GM12878 (cell line): ENCODE measurements at regions not wholly inside any gene's neighbourhood (a gene's known extent, or its start where the extent isn't known, plus 50 kb on each side); places are given as distances from the start of the nearest gene placed in this dataset.

Experiments
- ATAC-seq: fragments of 200-7000 bp; cut with Tn5 transposase; 3 replicates; pipeline ENCODE4 v1.9.1; 2020; ENCODE audit warnings: mild to moderate bottlenecking, moderate library complexity
- BruUV-seq: library from RNA; stranded (reverse); fragments of 400-500 nt; replicated peaks from 2 replicates; lab custom pipeline; 2021; lab: Mats Ljungman, UMichigan
- CTCF ChIA-PET: fragments of 300-600 bp; sonication (Branson Sonifier 250); formaldehyde crosslinking; extraction: SDS; loops from one replicate; lab custom pipeline; 2021; ENCODE audit warnings: inconsistent platforms; lab: Yijun Ruan, JAX
- POLR2A ChIA-PET: fragments of 350-600 bp; formaldehyde crosslinking; extraction: SDS; loops from one replicate; lab custom pipeline; 2021; ENCODE audit warnings: inconsistent platforms; lab: Charles Lee
- RAD21 ChIA-PET: fragments of 300-600 bp; sonication (Branson Sonifier 250); formaldehyde crosslinking; loops from one replicate; lab custom pipeline; 2023; ENCODE audit warnings: antibody characterized with exemption; ENCODE audit not compliant: unreplicated experiment; lab: Charles Lee
- SMC1A ChIA-PET: fragments of 300-600 bp; sonication (Branson Sonifier 250); formaldehyde crosslinking; loops from one replicate; lab custom pipeline; 2023; ENCODE audit not compliant: unreplicated experiment, uncharacterized antibody; lab: Charles Lee
- DNase-seq: peaks from one replicate; pipeline ENCODE4 v3.0.0-alpha.2; 2011; ENCODE audit warnings: low read depth, low spot score
- FAIRE-seq: peaks from 3 replicates; lab custom pipeline; 2011; peaks lifted over from hg19 to GRCh38; lab: Jason Lieb, UNC
- H2AFZ ChIP-seq: 2 replicates; pipeline ENCODE4 v1.6.0; 2011; ENCODE audit warnings: low read depth, low read length, control low read depth; ENCODE audit not compliant: control insufficient read depth
- H3K27ac ChIP-seq: 2 replicates; pipeline ENCODE4 v1.5.1; 2011; ENCODE audit warnings: control low read depth; ENCODE audit not compliant: control insufficient read depth, insufficient read depth
- H3K27me3 ChIP-seq, 2 experiments: replicated peaks in 1 of 2; 2 replicates each; pipeline versions ENCODE4 v1.6.0 to v1.6.1; 2011; ENCODE audit warnings: low read length in 1 of 2; ENCODE audit not compliant: control insufficient read depth in 2 of 2, insufficient read depth in 2 of 2
- H3K36me3 ChIP-seq, 2 experiments: 2 replicates each; pipeline ENCODE4 v1.5.1; 2011; ENCODE audit warnings: low read length in 1 of 2; ENCODE audit not compliant: control insufficient read depth in 2 of 2, insufficient read depth in 2 of 2
- H3K4me1 ChIP-seq: 2 replicates; pipeline ENCODE4 v1.6.1; 2011; ENCODE audit warnings: mild to moderate bottlenecking, low read length, moderate library complexity, mixed read lengths; ENCODE audit not compliant: control insufficient read depth, insufficient read depth
- H3K4me2 ChIP-seq: 2 replicates; pipeline ENCODE4 v1.6.0; 2011; ENCODE audit warnings: control low read depth; ENCODE audit not compliant: control insufficient read depth, insufficient read depth
- H3K4me3 ChIP-seq: fragments of 200-600 bp; sonication (generic); 2 replicates; pipeline ENCODE4 v1.5.1; 2016
- H3K79me2 ChIP-seq: 2 replicates; pipeline ENCODE4 v1.6.0; 2011; ENCODE audit warnings: low read length; ENCODE audit not compliant: control insufficient read depth, insufficient read depth
- H3K9ac ChIP-seq: 2 replicates; pipeline ENCODE4 v1.8.0; 2011; ENCODE audit warnings: low read length, control low read depth, mixed read lengths; ENCODE audit not compliant: control insufficient read depth, insufficient read depth
- H3K9me3 ChIP-seq: replicated peaks from 3 replicates; pipeline ENCODE4 v1.5.1; 2011; ENCODE audit warnings: mild to moderate bottlenecking, low read length; ENCODE audit not compliant: control insufficient read depth, insufficient read depth
- H4K20me1 ChIP-seq: 2 replicates; pipeline ENCODE4 v1.6.0; 2011; ENCODE audit not compliant: control insufficient read depth, insufficient read depth
- EED ChIP-seq: sonication (generic); IDR thresholded peaks from 2 replicates; pipeline ENCODE4 v1.6.1; 2016; ENCODE audit warnings: antibody characterized with exemption, low read depth
- EP300 ChIP-seq, 2 experiments: fragments of 150-350 bp in 1 of 2; IDR thresholded peaks; 2 replicates each; pipeline ENCODE4 v1.6.1; 2011 to 2012; ENCODE audit warnings: low read depth in 2 of 2, low read length in 2 of 2, borderline replicate concordance in 1 of 2, improper control_type of control experiment in 1 of 2, inconsistent platforms in 1 of 2; ENCODE audit not compliant: control insufficient read depth in 1 of 2
- HSF1 ChIP-seq: fragments of 150-350 bp; IDR thresholded peaks from 2 replicates; pipeline ENCODE4 v1.6.1; 2014; ENCODE audit warnings: mild to moderate bottlenecking, low read depth, low read length
- KLF5 ChIP-seq: fragments of 450-650 bp; IDR thresholded peaks from 2 replicates; pipeline ENCODE4 v1.6.1; 2014; ENCODE audit warnings: mild to moderate bottlenecking; ENCODE audit not compliant: partially characterized antibody
- MEF2A ChIP-seq: IDR thresholded peaks from 2 replicates; pipeline ENCODE4 v1.6.1; 2011; ENCODE audit warnings: low read depth, mild to moderate bottlenecking, low read length, moderate library complexity; ENCODE audit not compliant: insufficient read depth
- MXI1 ChIP-seq: fragments of 150-350 bp; IDR thresholded peaks from 2 replicates; pipeline ENCODE4 v1.6.1; 2011; ENCODE audit warnings: low read depth, mild to moderate bottlenecking, inconsistent platforms, low read length, improper control_type of control experiment
- NFIC ChIP-seq: IDR thresholded peaks from 2 replicates; pipeline ENCODE4 v1.6.1; 2012; ENCODE audit warnings: low read depth, mild to moderate bottlenecking, inconsistent platforms, low read length, moderate library complexity
- POLR2A ChIP-seq: IDR thresholded peaks from 2 replicates; pipeline ENCODE4 v1.6.1; 2011; ENCODE audit warnings: low read depth, mild to moderate bottlenecking, low read length
- POLR2AphosphoS2 ChIP-seq: IDR thresholded peaks from 2 replicates; pipeline ENCODE4 v1.6.1; 2011; ENCODE audit warnings: low read depth, mild to moderate bottlenecking, low read length, improper control_type of control experiment, moderate library complexity
- POLR2AphosphoS5 ChIP-seq: IDR thresholded peaks from 2 replicates; pipeline ENCODE4 v1.6.1; 2011; ENCODE audit warnings: mild to moderate bottlenecking, low read length, inconsistent platforms
- RAD51 ChIP-seq: fragments of 450-650 bp; IDR thresholded peaks from 2 replicates; pipeline ENCODE4 v1.6.1; 2016; ENCODE audit warnings: moderate library complexity, mild to moderate bottlenecking, inconsistent platforms
- REST ChIP-seq: IDR thresholded peaks from 2 replicates; pipeline ENCODE4 v1.6.1; 2012; ENCODE audit warnings: mild to moderate bottlenecking, low read depth, low read length
- SP1 ChIP-seq: IDR thresholded peaks from one replicate; pipeline ENCODE4 v1.6.1; 2011; ENCODE audit warnings: low read depth, low read length
- SRF ChIP-seq, 2 experiments: IDR thresholded peaks; 2 replicates each; pipeline ENCODE4 v1.6.1; 2011; ENCODE audit warnings: low read depth in 2 of 2, low read length in 2 of 2, mild to moderate bottlenecking in 1 of 2, moderate library complexity in 1 of 2
- SUPT20H ChIP-seq: IDR thresholded peaks from 2 replicates; pipeline ENCODE4 v1.6.1; 2011; ENCODE audit warnings: low read depth, mild to moderate bottlenecking, low read length, moderate library complexity, borderline replicate concordance; ENCODE audit not compliant: control insufficient read depth
- WRNIP1 ChIP-seq: IDR thresholded peaks from 2 replicates; pipeline ENCODE4 v1.6.1; 2011; ENCODE audit warnings: low read depth, low read length, improper control_type of control experiment, borderline replicate concordance
- YY1 ChIP-seq: IDR thresholded peaks from 2 replicates; pipeline ENCODE4 v1.6.1; 2011; ENCODE audit warnings: low read depth, mild to moderate bottlenecking, low read length
- ZNF217 ChIP-seq: fragments of 450-650 bp; IDR thresholded peaks from 2 replicates; pipeline ENCODE4 v1.6.1; 2017; ENCODE audit warnings: antibody characterized with exemption, mild to moderate bottlenecking
- WGBS: methylation state at CpG from one replicate; pipeline ENCODE4 v1.1.6; 2016; ENCODE audit warnings: low lambda C conversion rate; ENCODE audit not compliant: insufficient replicate concordance, insufficient coverage; ENCODE audit errors: missing lambda C conversion rate; 5-methylcytosine and 5-hydroxymethylcytosine counted together
- in situ Hi-C: fragments of 300-500 bp; cut with MboI; formaldehyde crosslinking; loops from 9 replicates; pipeline ENCODE4 v1.14.3; 2018; ENCODE audit warnings: mixed read lengths
- intact Hi-C: fragments of 100-400 bp; cut with micrococcal nuclease; formaldehyde crosslinking; loops from one replicate; pipeline ENCODE4 v1.14.2; 2022; ENCODE audit not compliant: unreplicated experiment
- TF ChIP-seq, protein P1 (sequence below): fragments of 450-650 bp; IDR thresholded peaks from 2 replicates; pipeline ENCODE4 v1.6.1; 2018; ENCODE audit warnings: borderline replicate concordance, mild to moderate bottlenecking; ENCODE audit not compliant: partially characterized antibody

- FAIRE-seq (no peak), ATAC-seq (no peak), DNase-seq (no peak)
- Histone ChIP-seq H2AFZ (no peak overlapping the region), H3K36me3 (no peaks in the 10 kb centered on the region), H3K27me3 (no peaks in the 10 kb centered on the region), H3K9ac (no peak overlapping the region), H3K4me2 (no peak overlapping the region), H3K4me1 (no peaks in the 10 kb centered on the region)
- CTCF ChIA-PET, result no interaction called here
- RAD21 ChIA-PET, result no interaction called here
- TF ChIP-seq POLR2AphosphoS5 (no peak), MEF2A (no peak), KLF5 (no peak), REST (no peak), POLR2A (no peak), RAD51 (no peak), ZNF217 (no peak), WRNIP1 (no peak), SUPT20H (no peak), NFIC (no peak), EP300 (IDR thresholded peaks at IDR 0.05; ENCODE audit: borderline replicate concordance in 1 of 2, control insufficient read depth in 1 of 2, low read depth in 2 of 2, low read length in 2 of 2) (no peak), MXI1 (no peak), SP1 (no peak), SRF (IDR thresholded peaks at IDR 0.05; ENCODE audit: low read depth in 2 of 2, low read length in 2 of 2) (no peak), POLR2AphosphoS2 (no peak), YY1 (no peak), EED (no peak), HSF1 (no peak)
- TF ChIP-seq, protein P1, sequence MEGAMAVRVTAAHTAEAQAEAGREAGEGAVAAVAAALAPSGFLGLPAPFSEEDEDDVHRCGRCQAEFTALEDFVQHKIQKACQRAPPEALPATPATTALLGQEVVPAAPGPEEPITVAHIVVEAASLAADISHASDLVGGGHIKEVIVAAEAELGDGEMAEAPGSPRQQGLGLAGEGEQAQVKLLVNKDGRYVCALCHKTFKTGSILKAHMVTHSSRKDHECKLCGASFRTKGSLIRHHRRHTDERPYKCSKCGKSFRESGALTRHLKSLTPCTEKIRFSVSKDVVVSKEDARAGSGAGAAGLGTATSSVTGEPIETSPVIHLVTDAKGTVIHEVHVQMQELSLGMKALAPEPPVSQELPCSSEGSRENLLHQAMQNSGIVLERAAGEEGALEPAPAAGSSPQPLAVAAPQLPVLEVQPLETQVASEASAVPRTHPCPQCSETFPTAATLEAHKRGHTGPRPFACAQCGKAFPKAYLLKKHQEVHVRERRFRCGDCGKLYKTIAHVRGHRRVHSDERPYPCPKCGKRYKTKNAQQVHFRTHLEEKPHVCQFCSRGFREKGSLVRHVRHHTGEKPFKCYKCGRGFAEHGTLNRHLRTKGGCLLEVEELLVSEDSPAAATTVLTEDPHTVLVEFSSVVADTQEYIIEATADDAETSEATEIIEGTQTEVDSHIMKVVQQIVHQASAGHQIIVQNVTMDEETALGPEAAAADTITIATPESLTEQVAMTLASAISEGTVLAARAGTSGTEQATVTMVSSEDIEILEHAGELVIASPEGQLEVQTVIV, result no peak
- TF ChIP-seq, all 136 proteins: peak for 0
- H3K27ac ChIP-seq, result no peak overlapping the region
- no peaks in the 10 kb centered on the region for H3K79me2 ChIP-seq
- no TSS peak for BruUV-seq
- ChIA-PET POLR2A (no interaction called here), SMC1A (no interaction called here)
- H3K9me3 ChIP-seq, result no peaks in the 10 kb centered on the region
- intact Hi-C loops (no loop called here), in situ Hi-C loops (no loop called here)
- no peaks in the 10 kb centered on the region for H4K20me1 ChIP-seq
- WGBS, result 0% methylated on average over 1 of the region's 1 CpG
- no peak overlapping the region for H3K4me3 ChIP-seq
Observed at GRCh38 chrX:125651426-125651825, 331.8 kb downstream of the TEX13C start.
